ENCODE measurements at regions not wholly inside any gene's neighbourhood (a gene's known extent, or its start where the extent isn't known, plus 50 kb on each side); places are given as distances from the start of the nearest gene placed in this dataset.

DNA sequence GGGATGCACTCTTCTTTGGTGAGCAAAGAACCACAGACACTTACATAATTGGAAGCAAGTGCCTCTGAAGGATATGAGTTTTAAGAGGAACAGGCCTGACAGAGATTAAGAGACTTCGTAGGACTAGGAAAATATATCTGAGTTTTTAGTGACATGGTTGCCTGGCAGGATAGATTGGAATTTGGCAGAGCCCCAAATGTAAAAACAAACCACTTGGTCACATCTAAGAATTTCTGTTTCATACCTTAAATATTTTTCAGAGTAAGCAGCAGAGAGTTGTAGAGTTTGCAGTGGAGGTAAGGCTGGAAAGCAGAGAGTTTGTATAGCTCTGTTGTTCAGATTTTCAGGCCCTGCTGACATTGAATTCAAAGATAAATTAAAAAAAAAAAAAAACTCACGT lies 150.1 kb upstream of the MAGEB2 start:
- Mint-ChIP-seq H3K4me1 (no peaks in the 10 kb centered on the region), H3K36me3 (no peaks in the 10 kb centered on the region), H3K4me3 (no peak overlapping the region), H3K27me3 (ENCODE audit: insufficient read depth, low read depth) (no peaks in the 10 kb centered on the region), H3K27ac (no peak overlapping the region), H3K9me3 (peaks cover 7% of the 10 kb centered on the region)
- no peak for TF ChIP-seq EZH2 (IDR thresholded peaks at IDR 0.05)
- TF ChIP-seq EZH2phosphoT487 (IDR thresholded peaks at IDR 0.05), result no peak
- TF ChIP-seq, protein P1, sequence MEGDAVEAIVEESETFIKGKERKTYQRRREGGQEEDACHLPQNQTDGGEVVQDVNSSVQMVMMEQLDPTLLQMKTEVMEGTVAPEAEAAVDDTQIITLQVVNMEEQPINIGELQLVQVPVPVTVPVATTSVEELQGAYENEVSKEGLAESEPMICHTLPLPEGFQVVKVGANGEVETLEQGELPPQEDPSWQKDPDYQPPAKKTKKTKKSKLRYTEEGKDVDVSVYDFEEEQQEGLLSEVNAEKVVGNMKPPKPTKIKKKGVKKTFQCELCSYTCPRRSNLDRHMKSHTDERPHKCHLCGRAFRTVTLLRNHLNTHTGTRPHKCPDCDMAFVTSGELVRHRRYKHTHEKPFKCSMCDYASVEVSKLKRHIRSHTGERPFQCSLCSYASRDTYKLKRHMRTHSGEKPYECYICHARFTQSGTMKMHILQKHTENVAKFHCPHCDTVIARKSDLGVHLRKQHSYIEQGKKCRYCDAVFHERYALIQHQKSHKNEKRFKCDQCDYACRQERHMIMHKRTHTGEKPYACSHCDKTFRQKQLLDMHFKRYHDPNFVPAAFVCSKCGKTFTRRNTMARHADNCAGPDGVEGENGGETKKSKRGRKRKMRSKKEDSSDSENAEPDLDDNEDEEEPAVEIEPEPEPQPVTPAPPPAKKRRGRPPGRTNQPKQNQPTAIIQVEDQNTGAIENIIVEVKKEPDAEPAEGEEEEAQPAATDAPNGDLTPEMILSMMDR (IDR thresholded peaks at IDR 0.05), result no peak
- Histone ChIP-seq H3K9ac (no peak overlapping the region), H2AFZ (replicated peaks) (no peak overlapping the region), H3K4me1 (no peaks in the 10 kb centered on the region), H3K36me3 (no peaks in the 10 kb centered on the region), H3F3A (ENCODE audit: low read depth) (no peaks in the 10 kb centered on the region), H3K9me3 (ENCODE audit: low read depth) (peaks cover 10% of the 10 kb centered on the region), H3K4me3 (no peak overlapping the region), H4K20me1 (ENCODE audit: low read depth) (no peaks in the 10 kb centered on the region), H3K27me3 (no peaks in the 10 kb centered on the region), H3K79me2 (ENCODE audit: low read depth) (no peaks in the 10 kb centered on the region), H3K27ac (no peak overlapping the region), H3K4me2 (no peak overlapping the region)
- no peak for DNase-seq (ENCODE audit: low spot score)

GRCh38 chrX:30067677-30068076 lies 147.7 kb upstream of the MAGEB2 start:
- peaks cover 7% of the 10 kb centered on the region for H3K9me3 Mint-ChIP-seq
- TF ChIP-seq EZH2 (IDR thresholded peaks at IDR 0.05), result no peak
- no peak for TF ChIP-seq EZH2phosphoT487 (IDR thresholded peaks at IDR 0.05)
- TF ChIP-seq, protein P1 (IDR thresholded peaks at IDR 0.05), result no peak

DNA sequence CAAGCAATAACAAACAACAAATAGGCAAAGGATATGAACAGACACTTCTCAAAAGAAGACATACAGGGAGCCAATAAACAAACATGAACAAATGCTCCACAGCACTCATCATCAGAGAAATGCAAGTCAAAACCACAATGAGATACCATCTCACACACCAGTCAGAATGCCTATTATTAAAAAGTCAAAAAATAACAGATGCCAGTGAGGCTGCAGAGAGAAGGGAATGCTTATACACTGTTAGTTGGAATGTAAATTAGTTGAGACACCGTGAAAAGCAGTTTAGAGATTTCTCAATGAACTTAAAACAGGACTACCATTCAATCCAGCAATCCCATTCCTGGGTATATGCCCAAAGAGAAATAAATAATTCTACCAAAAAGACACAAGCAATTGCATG lies 129.8 kb upstream of the MAGEB2 start:
- Histone ChIP-seq H3K4me3 (no peak overlapping the region), H3K27me3 (no peaks in the 10 kb centered on the region), H4K20me1 (ENCODE audit: low read depth) (no peaks in the 10 kb centered on the region), H3K4me2 (no peak overlapping the region), H3K36me3 (no peaks in the 10 kb centered on the region), H2AFZ (replicated peaks) (no peak overlapping the region), H3K9ac (no peak overlapping the region), H3K9me3 (ENCODE audit: low read depth) (peaks cover 8% of the 10 kb centered on the region), H3K27ac (no peak overlapping the region), H3F3A (ENCODE audit: low read depth) (no peaks in the 10 kb centered on the region), H3K79me2 (ENCODE audit: low read depth) (no peaks in the 10 kb centered on the region), H3K4me1 (no peaks in the 10 kb centered on the region)
- H3K4me1 Mint-ChIP-seq, result no peaks in the 10 kb centered on the region
- no peaks in the 10 kb centered on the region for H3K36me3 Mint-ChIP-seq
- TF ChIP-seq, protein P1 (IDR thresholded peaks at IDR 0.05), result no peak
- no peak for TF ChIP-seq EZH2 (IDR thresholded peaks at IDR 0.05)
- no peak for TF ChIP-seq EZH2phosphoT487 (IDR thresholded peaks at IDR 0.05)
- no peaks in the 10 kb centered on the region for H3K9me3 Mint-ChIP-seq
- H3K27ac Mint-ChIP-seq, result no peak overlapping the region
- H3K27me3 Mint-ChIP-seq (ENCODE audit: insufficient read depth, low read depth), result no peaks in the 10 kb centered on the region
- no peak overlapping the region for H3K4me3 Mint-ChIP-seq
- no peak for DNase-seq (ENCODE audit: low spot score)

More at GRCh38 chrX:30067677-30068076, 147.7 kb upstream of the MAGEB2 start:
- Histone ChIP-seq H4K20me1 (ENCODE audit: low read depth) (no peaks in the 10 kb centered on the region), H3K27me3 (no peaks in the 10 kb centered on the region), H2AFZ (replicated peaks) (no peak overlapping the region), H3K27ac (no peak overlapping the region), H3K4me1 (no peaks in the 10 kb centered on the region), H3K9me3 (ENCODE audit: low read depth) (peaks cover 10% of the 10 kb centered on the region), H3K4me2 (no peak overlapping the region), H3K79me2 (ENCODE audit: low read depth) (no peaks in the 10 kb centered on the region), H3K36me3 (no peaks in the 10 kb centered on the region), H3K4me3 (no peak overlapping the region), H3K9ac (no peak overlapping the region), H3F3A (ENCODE audit: low read depth) (no peaks in the 10 kb centered on the region)
- no peaks in the 10 kb centered on the region for H3K36me3 Mint-ChIP-seq
- no peak overlapping the region for H3K4me3 Mint-ChIP-seq
- H3K27me3 Mint-ChIP-seq (ENCODE audit: insufficient read depth, low read depth), result no peaks in the 10 kb centered on the region
- no peaks in the 10 kb centered on the region for H3K4me1 Mint-ChIP-seq
- DNase-seq (ENCODE audit: low spot score), result no peak
- H3K27ac Mint-ChIP-seq, result no peak overlapping the region

Measured in neural progenitor cell (in vitro differentiated cells).